IMR-90 (cell line): ENCODE measurements at regions not wholly inside any gene's neighbourhood (a gene's known extent, or its start where the extent isn't known, plus 50 kb on each side); places are given as distances from the start of the nearest gene placed in this dataset.

ENCODE experiments used
- ATAC-seq: fragments of 200-7000 bp; cut with Tn5 transposase; 2 replicates; pipeline ENCODE4 v1.9.1; 2020; ENCODE audit warnings: low read depth, mild to moderate bottlenecking, moderate library complexity
- BruUV-seq: library from RNA; stranded (reverse); fragments of 400-500 nt; replicated peaks from 2 replicates; lab custom pipeline; 2021; lab: Mats Ljungman, UMichigan
- CTCF ChIA-PET: fragments of 300-600 bp; formaldehyde crosslinking; extraction: SDS; loops from one replicate; lab custom pipeline; 2021; ENCODE audit warnings: antibody characterized with exemption; lab: Yijun Ruan, JAX
- POLR2A ChIA-PET: fragments of 300-600 bp; sonication (Branson Sonifier 250); formaldehyde crosslinking; loops from one replicate; lab custom pipeline; 2022; ENCODE audit warnings: antibody characterized with exemption; ENCODE audit not compliant: unreplicated experiment; lab: Charles Lee
- DNase-seq: peaks from one replicate; pipeline ENCODE4 v3.0.0; 2013
- H2AFZ ChIP-seq: replicated peaks from 2 replicates; pipeline ENCODE3; 2013; ENCODE audit warnings: low read length, mild to moderate bottlenecking; ENCODE audit not compliant: poor library complexity
- H2AK5ac ChIP-seq: 2 replicates; pipeline ENCODE4 v1.6.1; 2013; ENCODE audit warnings: low read depth, low read length, inconsistent platforms
- H2AK9ac ChIP-seq: replicated peaks from 2 replicates; pipeline ENCODE3; 2013; ENCODE audit warnings: mild to moderate bottlenecking, low read depth, low read length, moderate library complexity; ENCODE audit not compliant: poor library complexity
- H2BK120ac ChIP-seq: 2 replicates; pipeline ENCODE4 v1.6.1; 2013; ENCODE audit warnings: low read depth, low read length, inconsistent platforms
- H2BK15ac ChIP-seq: 3 replicates; pipeline ENCODE4 v1.6.1; 2013; ENCODE audit warnings: low read depth, low read length, inconsistent platforms
- H2BK20ac ChIP-seq: 2 replicates; pipeline ENCODE4 v1.6.1; 2013; ENCODE audit warnings: low read depth, mild to moderate bottlenecking, inconsistent platforms, low read length, moderate library complexity
- H2BK5ac ChIP-seq: 2 replicates; pipeline ENCODE4 v1.6.1; 2013; ENCODE audit warnings: mild to moderate bottlenecking, low read depth, low read length, inconsistent platforms; ENCODE audit not compliant: poor library complexity, severe bottlenecking
- H3K14ac ChIP-seq: replicated peaks from 2 replicates; pipeline ENCODE4 v1.6.1; 2013; ENCODE audit warnings: low read depth, low read length, inconsistent platforms
- H3K18ac ChIP-seq: 2 replicates; pipeline ENCODE4 v1.6.1; 2013; ENCODE audit warnings: low read depth, low read length, control low read depth
- H3K23ac ChIP-seq: 2 replicates; pipeline ENCODE4 v1.6.1; 2013; ENCODE audit warnings: low read depth, low read length, inconsistent platforms
- H3K27ac ChIP-seq: 2 replicates; pipeline ENCODE4 v1.5.1; 2013; ENCODE audit warnings: mild to moderate bottlenecking, control low read depth, low read length; ENCODE audit not compliant: insufficient read depth
- H3K27me3 ChIP-seq: 2 replicates; pipeline ENCODE4 v1.6.1; 2013; ENCODE audit warnings: low read length; ENCODE audit not compliant: control insufficient read depth, insufficient read depth
- H3K36me3 ChIP-seq: 2 replicates; pipeline ENCODE4 v1.6.1; 2013; ENCODE audit warnings: low read length, mixed read lengths; ENCODE audit not compliant: control insufficient read depth, insufficient read depth
- H3K4ac ChIP-seq: 2 replicates; pipeline ENCODE4 v1.6.1; 2013; ENCODE audit warnings: low read depth, low read length, inconsistent platforms
- H3K4me1 ChIP-seq: 2 replicates; pipeline ENCODE4 v1.6.1; 2013; ENCODE audit warnings: low read length, mixed read lengths; ENCODE audit not compliant: control insufficient read depth, insufficient read depth
- H3K4me2 ChIP-seq: 2 replicates; pipeline ENCODE4 v1.6.1; 2013; ENCODE audit warnings: low read depth, mild to moderate bottlenecking, control low read depth, low read length, moderate library complexity
- H3K4me3 ChIP-seq: 2 replicates; pipeline ENCODE4 v1.5.1; 2013; ENCODE audit warnings: low read depth, mild to moderate bottlenecking, control low read depth, low read length, moderate library complexity; ENCODE audit not compliant: insufficient read depth
- H3K56ac ChIP-seq: 2 replicates; pipeline ENCODE4 v1.6.1; 2013; ENCODE audit warnings: low read length, inconsistent platforms; ENCODE audit not compliant: insufficient read depth; ENCODE audit errors: extremely low read depth
- H3K79me1 ChIP-seq, 2 experiments: 2 replicates each; pipeline ENCODE4 v1.6.1; 2013; ENCODE audit warnings: low read length in 2 of 2, inconsistent platforms in 1 of 2, low read depth in 1 of 2
- H3K9ac ChIP-seq: 2 replicates; pipeline ENCODE4 v1.6.1; 2013; ENCODE audit warnings: low read depth, low read length, control low read depth
- H3K9me1 ChIP-seq: 2 replicates; pipeline ENCODE4 v1.6.1; 2013; ENCODE audit warnings: low read length, inconsistent platforms; ENCODE audit not compliant: insufficient read depth
- H3K9me3 ChIP-seq: 2 replicates; pipeline ENCODE4 v1.6.1; 2013; ENCODE audit warnings: low read length; ENCODE audit not compliant: control insufficient read depth, insufficient read depth
- H4K20me1 ChIP-seq: 2 replicates; pipeline ENCODE4 v1.6.1; 2013; ENCODE audit warnings: low read length, inconsistent platforms; ENCODE audit not compliant: insufficient read depth
- H4K5ac ChIP-seq: 2 replicates; pipeline ENCODE4 v1.6.1; 2013; ENCODE audit warnings: mild to moderate bottlenecking, low read depth, low read length, control low read depth
- H4K8ac ChIP-seq, 2 experiments: 2 replicates each; pipeline ENCODE4 v1.6.1; 2013; ENCODE audit warnings: low read depth in 2 of 2, low read length in 2 of 2, control low read depth in 1 of 2, inconsistent platforms in 1 of 2
- H4K91ac ChIP-seq: 2 replicates; pipeline ENCODE4 v1.6.1; 2013; ENCODE audit warnings: low read depth, low read length, inconsistent platforms; ENCODE audit not compliant: insufficient read depth
- BHLHE40 ChIP-seq: fragments of 150-350 bp; IDR thresholded peaks from 2 replicates; pipeline ENCODE4 v1.6.1; 2016; ENCODE audit warnings: mild to moderate bottlenecking, low read depth, low read length
- CEBPB ChIP-seq: IDR thresholded peaks from 2 replicates; pipeline ENCODE4 v1.6.1; 2012; ENCODE audit warnings: low read depth, low read length, improper control_type of control experiment
- CHD1 ChIP-seq: IDR thresholded peaks from 2 replicates; pipeline ENCODE4 v1.6.1; 2012; ENCODE audit warnings: low read depth, low read length, improper control_type of control experiment
- CTCF ChIP-seq: conservative IDR thresholded peaks from 2 replicates; pipeline ENCODE4 v1.5.1; 2012; ENCODE audit warnings: mild to moderate bottlenecking, low read depth, low read length, improper control_type of control experiment
- ELK1 ChIP-seq: fragments of 150-350 bp; IDR thresholded peaks from 2 replicates; pipeline ENCODE4 v1.6.1; 2016; ENCODE audit warnings: low read depth, mild to moderate bottlenecking, low read length, moderate library complexity, borderline replicate concordance
- FOS ChIP-seq: fragments of 150-350 bp; IDR thresholded peaks from 2 replicates; pipeline ENCODE4 v1.6.1; 2016; ENCODE audit warnings: low read depth, low read length
- MAFK ChIP-seq: IDR thresholded peaks from 2 replicates; pipeline ENCODE4 v1.6.1; 2012; ENCODE audit warnings: low read depth, low read length, improper control_type of control experiment
- MAZ ChIP-seq: IDR thresholded peaks from 2 replicates; pipeline ENCODE4 v1.6.1; 2012; ENCODE audit warnings: low read depth, mild to moderate bottlenecking, low read length, improper control_type of control experiment, moderate library complexity, borderline replicate concordance
- MXI1 ChIP-seq: IDR thresholded peaks from 2 replicates; pipeline ENCODE4 v1.6.1; 2012; ENCODE audit warnings: low read depth, mild to moderate bottlenecking, low read length, moderate library complexity, borderline replicate concordance
- NFE2L2 ChIP-seq: fragments of 150-350 bp; IDR thresholded peaks from 2 replicates; pipeline ENCODE4 v1.6.1; 2016; ENCODE audit warnings: low read depth, mild to moderate bottlenecking, low read length
- POLR2A ChIP-seq: IDR thresholded peaks from 2 replicates; pipeline ENCODE4 v1.6.1; 2012; ENCODE audit warnings: mild to moderate bottlenecking, low read depth, low read length
- RAD21 ChIP-seq: IDR thresholded peaks from 2 replicates; pipeline ENCODE4 v1.6.1; 2012; ENCODE audit warnings: low read length, improper control_type of control experiment
- RCOR1 ChIP-seq: IDR thresholded peaks from 2 replicates; pipeline ENCODE4 v1.6.1; 2012; ENCODE audit warnings: mild to moderate bottlenecking, low read length, improper control_type of control experiment; ENCODE audit not compliant: insufficient replicate concordance
- RFX5 ChIP-seq: IDR thresholded peaks from 2 replicates; pipeline ENCODE4 v1.8.0; 2012; ENCODE audit warnings: low read depth, mild to moderate bottlenecking, low read length, moderate library complexity
- SMC3 ChIP-seq: fragments of 150-350 bp; IDR thresholded peaks from 2 replicates; pipeline ENCODE4 v1.6.1; 2016; ENCODE audit warnings: low read depth, mild to moderate bottlenecking, antibody characterized with exemption, low read length, moderate library complexity
- WGBS, 2 experiments: methylation state at CpG; one replicate each; pipeline versions ENCODE4 v1.1.5 to v1.1.7; 2013; ENCODE audit warnings: missing lambda C conversion rate in 2 of 2; ENCODE audit not compliant: insufficient read length in 1 of 2; ENCODE audit errors: extremely low coverage in 2 of 2; 5-methylcytosine and 5-hydroxymethylcytosine counted together
- dilution Hi-C: fragments of 300-500 bp; cut with HindIII; formaldehyde crosslinking; loops from one replicate; pipeline ENCODE4 v1.14.3; 2018; ENCODE audit warnings: low sequenced_read_pairs; ENCODE audit not compliant: unreplicated experiment
- in situ Hi-C: fragments of 300-500 bp; cut with MboI; formaldehyde crosslinking; loops from 3 replicates; pipeline ENCODE4 v1.14.3; 2019; ENCODE audit warnings: low sequenced_read_pairs, inconsistent platforms, mixed read lengths
- intact Hi-C: fragments of 100-400 bp; cut with micrococcal nuclease; formaldehyde crosslinking; loops from 2 replicates; pipeline ENCODE4 v1.10.0; 2022
- TF ChIP-seq, protein P1 (sequence below): fragments of 150-350 bp; IDR thresholded peaks from 2 replicates; pipeline ENCODE4 v1.6.1; 2017; ENCODE audit warnings: mild to moderate bottlenecking, antibody characterized with exemption, low read length, low read depth

DNA sequence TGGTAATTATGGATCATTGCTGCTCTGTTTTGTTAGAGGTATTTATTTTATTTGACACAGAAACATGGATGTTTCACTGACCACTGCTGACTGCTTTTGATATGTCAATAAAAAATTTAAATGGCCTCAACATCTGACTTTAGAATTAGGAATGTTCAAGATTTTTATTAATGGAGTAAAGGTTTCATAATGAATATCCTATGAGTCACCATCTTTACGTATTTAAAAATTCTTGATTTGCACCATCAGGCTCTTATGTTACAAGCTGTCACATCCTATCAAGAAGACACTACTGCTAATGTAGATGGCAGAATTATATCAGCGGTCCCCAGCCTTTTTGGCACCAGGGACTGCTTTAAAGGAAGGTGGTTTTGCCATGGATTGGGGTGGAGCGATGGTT, 578.7 kb upstream of the NRP1 start:
- dilution Hi-C loops, result no loop called here
- no peak overlapping the region for H3K4ac ChIP-seq

More for the DNA sequence above, 578.7 kb upstream of the NRP1 start:
- intact Hi-C loops (no loop called here), in situ Hi-C loops (loop anchor here (25.0 kb wide), 1 partner anchor 576 kb away; the partner anchor contains the start of gene NRP1)
- POLR2A ChIA-PET, result no interaction called here
- Histone ChIP-seq H2AK5ac (no peak overlapping the region), H3K9me3 (no peaks in the 10 kb centered on the region), H3K9ac (no peak overlapping the region), H4K20me1 (no peaks in the 10 kb centered on the region), H3K4me1 (no peaks in the 10 kb centered on the region), H3K4me2 (no peak overlapping the region), H3K23ac (no peak overlapping the region), H2AK9ac (no peak overlapping the region), H2AFZ (no peak overlapping the region), H4K8ac (no peak overlapping the region), H2BK120ac (no peak overlapping the region), H3K56ac (no peak overlapping the region), H3K4me3 (no peak overlapping the region), H2BK20ac (no peak overlapping the region), H2BK15ac (no peak overlapping the region), H3K14ac (no peak overlapping the region), H4K91ac (no peak overlapping the region), H3K36me3 (no peaks in the 10 kb centered on the region), H3K27ac (no peak overlapping the region), H3K9me1 (no peaks in the 10 kb centered on the region), H3K27me3 (peaks cover 5% of the 10 kb centered on the region), H2BK5ac (no peak overlapping the region), H3K79me1 (no peaks in the 10 kb centered on the region), H4K5ac (no peak overlapping the region), H3K18ac (no peak overlapping the region)
- WGBS, 2 experiments, result no CpG with 5 or more reads among the region's 3 CpGs
- ATAC-seq (no peak), DNase-seq (peak; percentile 16)
- CTCF ChIA-PET, result no interaction called here
- no TSS peak for BruUV-seq
- TF ChIP-seq FOS, result no peak
- TF ChIP-seq MXI1, result no peak
- no peak for TF ChIP-seq ELK1
- TF ChIP-seq BHLHE40, result no peak
- no peak for TF ChIP-seq MAZ
- TF ChIP-seq, protein P1, sequence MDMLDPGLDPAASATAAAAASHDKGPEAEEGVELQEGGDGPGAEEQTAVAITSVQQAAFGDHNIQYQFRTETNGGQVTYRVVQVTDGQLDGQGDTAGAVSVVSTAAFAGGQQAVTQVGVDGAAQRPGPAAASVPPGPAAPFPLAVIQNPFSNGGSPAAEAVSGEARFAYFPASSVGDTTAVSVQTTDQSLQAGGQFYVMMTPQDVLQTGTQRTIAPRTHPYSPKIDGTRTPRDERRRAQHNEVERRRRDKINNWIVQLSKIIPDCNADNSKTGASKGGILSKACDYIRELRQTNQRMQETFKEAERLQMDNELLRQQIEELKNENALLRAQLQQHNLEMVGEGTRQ, result no peak
- TF ChIP-seq CEBPB, result no peak
- TF ChIP-seq CHD1, result no peak
- TF ChIP-seq RFX5, result no peak
- no peak for TF ChIP-seq POLR2A
- no peak for TF ChIP-seq RCOR1
- TF ChIP-seq MAFK, result no peak
- TF ChIP-seq SMC3, result no peak
- TF ChIP-seq NFE2L2, result no peak
- no peak for TF ChIP-seq RAD21
- no peak for TF ChIP-seq CTCF
